C4-2B (cell line): ENCODE measurements at regions not wholly inside any gene's neighbourhood (a gene's known extent, or its start where the extent isn't known, plus 50 kb on each side); places are given as distances from the start of the nearest gene placed in this dataset.

Source experiments
- H3K27ac ChIP-seq: fragments of 450-650 bp; 2 replicates; pipeline ENCODE4 v1.5.1; 2017
- CTCF ChIP-seq: fragments of 450-650 bp; conservative IDR thresholded peaks from 2 replicates; pipeline ENCODE4 v1.5.1; 2017; ENCODE audit warnings: mild to moderate bottlenecking
- ZFX ChIP-seq: fragments of 450-650 bp; IDR thresholded peaks from 2 replicates; pipeline ENCODE4 v1.6.1; 2017

GRCh38 chr3:144127014-144127413, 155.4 kb downstream of the DIPK2A start:
- no peak overlapping the region for H3K27ac ChIP-seq
- no peak for TF ChIP-seq CTCF
- TF ChIP-seq ZFX: no peak

GRCh38 chr3:144127700-144128099, 156.1 kb downstream of the DIPK2A start:
- TF ChIP-seq CTCF (no peak), ZFX (no peak)
- H3K27ac ChIP-seq: no peak overlapping the region

GRCh38 chr3:144128108-144128892, 156.7 kb downstream of the DIPK2A start:
- no peak overlapping the region for H3K27ac ChIP-seq
- no peak for TF ChIP-seq ZFX
- TF ChIP-seq CTCF: no peak

- no peak for TF ChIP-seq CTCF
- no peak for TF ChIP-seq ZFX
- H3K27ac ChIP-seq: no peak overlapping the region
These were observed 158.1 kb downstream of the DIPK2A start for GRCh38 chr3:144129536-144130214.

GRCh38 chr3:144141074-144141473, 169.5 kb downstream of the DIPK2A start:
- TF ChIP-seq ZFX (no peak), CTCF (no peak)
- no peak overlapping the region for H3K27ac ChIP-seq

GRCh38 chr3:144141496-144141895, 169.9 kb downstream of the DIPK2A start:
- TF ChIP-seq CTCF (no peak), ZFX (no peak)

GRCh38 chr3:144142151-144142840, 170.7 kb downstream of the DIPK2A start:
- H3K27ac ChIP-seq: no peak overlapping the region

More at GRCh38 chr3:144141496-144141895, 169.9 kb downstream of the DIPK2A start:
- H3K27ac ChIP-seq: no peak overlapping the region

More at GRCh38 chr3:144142151-144142840, 170.7 kb downstream of the DIPK2A start:
- TF ChIP-seq ZFX: no peak
